Neural progenitor cell (in vitro differentiated cells): ENCODE measurements at regions not wholly inside any gene's neighbourhood (a gene's known extent, or its start where the extent isn't known, plus 50 kb on each side); places are given as distances from the start of the nearest gene placed in this dataset.
A peak's percentile ranks its signal among the peaks of the same experiment; 100 is the strongest.

Experiments
- DNase-seq: peaks from one replicate; pipeline ENCODE4 v3.0.0-alpha.2; 2016; ENCODE audit warnings: low spot score
- H2AFZ ChIP-seq: fragments of 200-600 bp; sonication (generic); replicated peaks from 2 replicates; pipeline ENCODE4 v1.6.1; 2016; ENCODE audit warnings: antibody characterized with exemption
- H3F3A ChIP-seq: fragments of 200-600 bp; sonication (generic); 2 replicates; pipeline ENCODE4 v1.6.1; 2016; ENCODE audit warnings: antibody characterized with exemption, low read depth
- H3K27ac ChIP-seq: fragments of 200-600 bp; sonication (generic); 2 replicates; pipeline ENCODE4 v1.5.1; 2016; ENCODE audit warnings: mild to moderate bottlenecking
- H3K27me3 ChIP-seq: fragments of 200-600 bp; sonication (generic); 2 replicates; pipeline ENCODE4 v1.6.1; 2016; ENCODE audit warnings: mild to moderate bottlenecking, moderate library complexity
- H3K36me3 ChIP-seq: fragments of 200-600 bp; sonication (generic); 2 replicates; pipeline ENCODE4 v1.5.1; 2016
- H3K4me1 ChIP-seq: fragments of 200-600 bp; sonication (generic); 2 replicates; pipeline ENCODE4 v1.6.1; 2016; ENCODE audit warnings: mixed run types
- H3K4me2 ChIP-seq: fragments of 200-600 bp; sonication (generic); 2 replicates; pipeline ENCODE4 v1.6.1; 2016
- H3K4me3 ChIP-seq: fragments of 200-600 bp; sonication (generic); 2 replicates; pipeline ENCODE4 v1.5.1; 2016
- H3K79me2 ChIP-seq: fragments of 200-600 bp; sonication (generic); 2 replicates; pipeline ENCODE4 v1.6.1; 2016; ENCODE audit warnings: low read depth
- H3K9ac ChIP-seq: fragments of 200-600 bp; sonication (generic); 2 replicates; pipeline ENCODE4 v1.6.1; 2016
- H3K9me3 ChIP-seq: fragments of 200-600 bp; sonication (generic); 2 replicates; pipeline ENCODE4 v1.5.1; 2016; ENCODE audit warnings: low read depth
- H4K20me1 ChIP-seq: fragments of 200-600 bp; sonication (generic); 2 replicates; pipeline ENCODE4 v1.6.1; 2016; ENCODE audit warnings: low read depth
- H3K27ac Mint-ChIP-seq: 3 replicates; pipeline ENCODE4 v1.8.0; 2021; ENCODE audit warnings: mixed read lengths
- H3K27me3 Mint-ChIP-seq: 2 replicates; pipeline ENCODE4 v1.8.0; 2022; ENCODE audit warnings: low read depth, mild to moderate bottlenecking, inconsistent platforms, moderate library complexity, mixed read lengths; ENCODE audit not compliant: insufficient read depth
- H3K36me3 Mint-ChIP-seq: 3 replicates; pipeline ENCODE4 v1.8.0; 2021; ENCODE audit warnings: mixed read lengths
- H3K4me1 Mint-ChIP-seq: 3 replicates; pipeline ENCODE4 v1.8.0; 2021; ENCODE audit warnings: mixed read lengths
- H3K4me3 Mint-ChIP-seq: 3 replicates; pipeline ENCODE4 v1.8.0; 2021; ENCODE audit warnings: mild to moderate bottlenecking, moderate library complexity, mixed read lengths
- H3K9me3 Mint-ChIP-seq: 3 replicates; pipeline ENCODE4 v1.8.0; 2020; ENCODE audit warnings: mixed read lengths
- CTCF ChIP-seq: fragments of 200-600 bp; sonication (generic); IDR thresholded peaks from 2 replicates; pipeline ENCODE4 v1.5.1; 2017; ENCODE audit warnings: antibody characterized with exemption, mild to moderate bottlenecking
- EZH2 ChIP-seq: fragments of 200-600 bp; sonication (generic); IDR thresholded peaks from 2 replicates; pipeline ENCODE4 v1.6.1; 2017; ENCODE audit warnings: antibody characterized with exemption, mild to moderate bottlenecking, moderate library complexity
- EZH2phosphoT487 ChIP-seq: fragments of 200-600 bp; sonication (generic); IDR thresholded peaks from 2 replicates; pipeline ENCODE4 v1.6.1; 2017; ENCODE audit warnings: antibody characterized with exemption

- TF ChIP-seq EZH2phosphoT487 (no peak), EZH2 (no peak), CTCF (no peak)
- no peak overlapping the region for H3K9ac ChIP-seq
- Mint-ChIP-seq H3K27ac (no peak overlapping the region), H3K4me3 (no peak overlapping the region), H3K9me3 (no peaks in the 10 kb centered on the region), H3K4me1 (peaks cover 10% of the 10 kb centered on the region), H3K36me3 (no peaks in the 10 kb centered on the region), H3K27me3 (peaks cover 2% of the 10 kb centered on the region)
- H4K20me1 ChIP-seq: no peaks in the 10 kb centered on the region
- DNase-seq: peak; percentile 7
- peaks cover 14% of the 10 kb centered on the region for H3K4me1 ChIP-seq
- no peak overlapping the region for H3K4me3 ChIP-seq
- H3K9me3 ChIP-seq: no peaks in the 10 kb centered on the region
- H3K27me3 ChIP-seq: no peaks in the 10 kb centered on the region
- no peak overlapping the region for H2AFZ ChIP-seq
- no peaks in the 10 kb centered on the region for H3F3A ChIP-seq
- H3K27ac ChIP-seq: no peak overlapping the region
- H3K4me2 ChIP-seq: no peak overlapping the region
- no peaks in the 10 kb centered on the region for H3K79me2 ChIP-seq
- no peaks in the 10 kb centered on the region for H3K36me3 ChIP-seq
Measured at GRCh38 chr1:218677026-218677425, 331.9 kb downstream of the TGFB2 start.

DNA sequence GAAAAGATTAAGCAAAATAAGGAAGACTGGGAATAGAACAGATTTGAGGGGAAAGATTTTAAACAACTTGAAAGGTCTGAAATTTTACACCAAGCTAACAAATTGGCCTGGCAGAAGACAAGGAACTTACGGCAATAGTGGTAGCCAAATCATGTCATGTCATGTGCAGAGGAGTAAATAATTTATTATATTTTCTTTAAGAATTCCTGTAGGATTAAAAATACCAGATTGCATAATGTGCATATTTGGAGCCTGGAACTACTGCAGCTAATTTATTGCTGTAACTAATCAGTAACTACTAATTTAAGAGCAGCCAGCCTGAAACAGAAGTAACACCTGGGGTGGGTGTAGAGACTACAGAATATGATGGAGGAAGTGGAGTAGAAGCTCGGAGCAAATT is 334.3 kb downstream of the TGFB2 start:
- no peak overlapping the region for H2AFZ ChIP-seq
- Mint-ChIP-seq H3K4me1 (peaks cover 5% of the 10 kb centered on the region), H3K27me3 (peaks cover 2% of the 10 kb centered on the region), H3K27ac (no peak overlapping the region), H3K9me3 (no peaks in the 10 kb centered on the region), H3K36me3 (no peaks in the 10 kb centered on the region), H3K4me3 (no peak overlapping the region)
- H3F3A ChIP-seq: no peaks in the 10 kb centered on the region
- H3K27ac ChIP-seq: no peak overlapping the region
- no peaks in the 10 kb centered on the region for H3K9me3 ChIP-seq
- no peaks in the 10 kb centered on the region for H3K36me3 ChIP-seq
- H4K20me1 ChIP-seq: no peaks in the 10 kb centered on the region
- TF ChIP-seq EZH2 (no peak), CTCF (no peak), EZH2phosphoT487 (no peak)
- peaks cover 8% of the 10 kb centered on the region for H3K4me1 ChIP-seq
- no peak overlapping the region for H3K4me2 ChIP-seq
- H3K9ac ChIP-seq: no peak overlapping the region
- H3K4me3 ChIP-seq: no peak overlapping the region
- H3K27me3 ChIP-seq: no peaks in the 10 kb centered on the region
- no peaks in the 10 kb centered on the region for H3K79me2 ChIP-seq
- no peak for DNase-seq

- Histone ChIP-seq H4K20me1 (no peaks in the 10 kb centered on the region), H3K9me3 (no peaks in the 10 kb centered on the region), H3K36me3 (no peaks in the 10 kb centered on the region), H3K79me2 (no peaks in the 10 kb centered on the region), H2AFZ (no peak overlapping the region), H3K27ac (no peak overlapping the region), H3K9ac (no peak overlapping the region), H3K4me3 (no peak overlapping the region), H3K27me3 (no peaks in the 10 kb centered on the region), H3F3A (no peaks in the 10 kb centered on the region), H3K4me1 (peaks cover 5% of the 10 kb centered on the region), H3K4me2 (no peak overlapping the region)
- Mint-ChIP-seq H3K36me3 (no peaks in the 10 kb centered on the region), H3K4me1 (no peaks in the 10 kb centered on the region), H3K27ac (no peak overlapping the region), H3K27me3 (peaks cover 2% of the 10 kb centered on the region), H3K9me3 (no peaks in the 10 kb centered on the region), H3K4me3 (no peak overlapping the region)
- no peak for DNase-seq
- TF ChIP-seq CTCF (no peak), EZH2phosphoT487 (no peak), EZH2 (no peak)
Measured at GRCh38 chr1:218679988-218680748, 335.0 kb downstream of the TGFB2 start.
